DND-41 (cell line): ENCODE measurements at regions not wholly inside any gene's neighbourhood (a gene's known extent, or its start where the extent isn't known, plus 50 kb on each side); places are given as distances from the start of the nearest gene placed in this dataset.

ENCODE experiments used
- ATAC-seq: fragments of 200-7000 bp; cut with Tn5 transposase; 3 replicates; pipeline ENCODE4 v1.9.1; 2021; ENCODE audit warnings: low read depth; ENCODE audit not compliant: insufficient read depth
- DNase-seq: peaks from one replicate; pipeline ENCODE4 v3.0.0-alpha.2; 2020
- H2AFZ ChIP-seq: 2 replicates; pipeline ENCODE4 v1.6.0; 2012; ENCODE audit warnings: low read depth, low read length
- H3K27ac ChIP-seq: 2 replicates; pipeline ENCODE4 v1.5.1; 2012; ENCODE audit warnings: low read length, inconsistent platforms
- H3K27me3 ChIP-seq: fragments of 200-600 bp; sonication (generic); 2 replicates; pipeline ENCODE4 v1.6.0; 2012; ENCODE audit warnings: low read length, mild to moderate bottlenecking, inconsistent platforms; ENCODE audit not compliant: insufficient read depth, poor library complexity
- H3K36me3 ChIP-seq: 2 replicates; pipeline ENCODE4 v1.5.1; 2012; ENCODE audit warnings: low read length, inconsistent platforms; ENCODE audit not compliant: insufficient read depth
- H3K4me1 ChIP-seq: 2 replicates; pipeline ENCODE4 v1.5.1; 2012; ENCODE audit warnings: mild to moderate bottlenecking, low read length; ENCODE audit not compliant: insufficient read depth
- H3K4me2 ChIP-seq: 2 replicates; pipeline ENCODE4 v1.6.0; 2012; ENCODE audit warnings: mild to moderate bottlenecking, moderate library complexity, low read length, inconsistent platforms; ENCODE audit not compliant: insufficient read depth
- H3K4me3 ChIP-seq, 2 experiments: fragments of 200-600 bp in 1 of 2; shearing (Covaris generic) in 1 of 2; 2 replicates each; pipeline ENCODE4 v1.5.1; 2012 to 2016; ENCODE audit warnings: inconsistent platforms in 2 of 2, low read length in 2 of 2, mild to moderate bottlenecking in 2 of 2, low read depth in 1 of 2, moderate library complexity in 1 of 2
- H3K79me2 ChIP-seq: 2 replicates; pipeline ENCODE4 v1.6.0; 2012; ENCODE audit warnings: low read length, inconsistent platforms; ENCODE audit not compliant: insufficient read depth
- H3K9ac ChIP-seq: 2 replicates; pipeline ENCODE4 v1.6.0; 2012; ENCODE audit warnings: low read depth, mild to moderate bottlenecking, inconsistent platforms, low read length, moderate library complexity
- H3K9me3 ChIP-seq: 2 replicates; pipeline ENCODE4 v1.5.1; 2012; ENCODE audit warnings: low read length, moderate library complexity, mild to moderate bottlenecking, inconsistent platforms; ENCODE audit not compliant: insufficient read depth, severe bottlenecking
- H4K20me1 ChIP-seq: 2 replicates; pipeline ENCODE4 v1.6.0; 2012; ENCODE audit warnings: low read length; ENCODE audit not compliant: insufficient read depth
- CTCF ChIP-seq: IDR thresholded peaks from 2 replicates; pipeline ENCODE4 v1.5.1; 2012; ENCODE audit warnings: borderline replicate concordance, low read length, moderate library complexity, mild to moderate bottlenecking; ENCODE audit not compliant: poor library complexity, severe bottlenecking; ENCODE audit errors: extremely low read depth
- EZH2 ChIP-seq: IDR thresholded peaks from 3 replicates; pipeline ENCODE4 v1.6.1; 2012; ENCODE audit warnings: borderline replicate concordance, low read depth, mild to moderate bottlenecking, moderate library complexity, low read length, inconsistent platforms; ENCODE audit not compliant: severe bottlenecking

DNA sequence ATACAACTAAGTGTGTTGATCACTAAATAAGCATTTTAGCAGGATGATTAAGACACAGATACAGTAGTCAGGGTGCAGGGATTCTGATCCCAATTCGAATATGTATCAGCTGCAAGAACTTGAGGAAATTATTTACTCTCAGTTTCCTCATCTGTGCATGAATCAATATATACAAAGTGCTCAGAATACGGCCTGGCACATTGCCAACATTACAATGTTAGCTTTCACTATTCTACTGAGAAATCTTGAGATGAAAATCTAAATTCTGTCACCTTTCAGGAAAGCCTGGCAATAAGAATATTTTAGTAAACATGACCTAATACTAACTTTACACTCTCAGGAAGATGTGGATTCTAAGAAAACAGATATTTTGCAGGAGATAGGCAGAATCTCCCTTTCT is 1001.6 kb upstream of the IGFBP7 start:
- Histone ChIP-seq H3K4me3 (no peak overlapping the region), H2AFZ (no peak overlapping the region), H3K27ac (no peak overlapping the region), H4K20me1 (no peaks in the 10 kb centered on the region), H3K4me1 (no peaks in the 10 kb centered on the region), H3K9ac (no peak overlapping the region), H3K27me3 (no peaks in the 10 kb centered on the region), H3K36me3 (no peaks in the 10 kb centered on the region), H3K9me3 (no peaks in the 10 kb centered on the region), H3K79me2 (no peaks in the 10 kb centered on the region), H3K4me2 (no peak overlapping the region)
- TF ChIP-seq CTCF (no peak), EZH2 (no peak)
- ATAC-seq (no peak), DNase-seq (no peak)

GRCh38 chr4:58093352-58093751 is 983.2 kb upstream of the IGFBP7 start:
- H2AFZ ChIP-seq = no peak overlapping the region
- no peak overlapping the region for H3K27ac ChIP-seq
- no peak for TF ChIP-seq EZH2
- DNase-seq (no peak), ATAC-seq (no peak)
- H3K4me1 ChIP-seq = no peaks in the 10 kb centered on the region
- no peaks in the 10 kb centered on the region for H3K36me3 ChIP-seq
- no peak overlapping the region for H3K9ac ChIP-seq
- H4K20me1 ChIP-seq = no peaks in the 10 kb centered on the region
- no peak overlapping the region for H3K4me3 ChIP-seq
- no peaks in the 10 kb centered on the region for H3K9me3 ChIP-seq
- H3K27me3 ChIP-seq = no peaks in the 10 kb centered on the region
- H3K4me2 ChIP-seq = no peak overlapping the region
- H3K79me2 ChIP-seq = no peaks in the 10 kb centered on the region

GRCh38 chr4:58090539-58090938 is 980.4 kb upstream of the IGFBP7 start:
- ATAC-seq (no peak), DNase-seq (no peak)
- Histone ChIP-seq H3K27ac (no peak overlapping the region), H3K79me2 (no peaks in the 10 kb centered on the region), H3K4me2 (no peak overlapping the region), H2AFZ (no peak overlapping the region), H3K4me1 (no peaks in the 10 kb centered on the region), H3K36me3 (no peaks in the 10 kb centered on the region), H3K27me3 (no peaks in the 10 kb centered on the region), H3K4me3 (no peak overlapping the region), H4K20me1 (no peaks in the 10 kb centered on the region), H3K9ac (no peak overlapping the region), H3K9me3 (no peaks in the 10 kb centered on the region)
- no peak for TF ChIP-seq EZH2
- no peak for TF ChIP-seq CTCF

DNA sequence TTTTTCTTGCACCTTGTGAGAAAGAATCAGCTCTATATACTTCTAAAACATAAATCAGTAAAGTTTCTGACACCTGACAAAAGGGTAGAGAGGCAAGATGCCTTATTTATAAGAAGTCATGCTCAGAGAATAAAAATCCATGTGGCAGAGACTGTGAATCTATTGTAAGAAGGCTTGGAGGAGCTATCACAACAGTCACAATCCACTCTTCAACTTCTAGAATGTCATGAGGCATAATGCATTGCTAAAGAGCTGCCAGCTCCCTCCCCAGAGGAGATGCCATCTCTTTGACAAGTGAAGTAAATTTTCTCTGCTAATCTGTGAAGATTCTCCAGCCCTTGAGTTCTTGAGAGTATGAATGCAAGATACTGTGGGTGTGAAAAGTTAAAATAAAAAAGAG is 971.2 kb upstream of the IGFBP7 start:
- Histone ChIP-seq H3K4me3 (no peak overlapping the region), H3K36me3 (no peaks in the 10 kb centered on the region), H4K20me1 (no peaks in the 10 kb centered on the region), H3K9ac (no peak overlapping the region), H3K4me1 (no peaks in the 10 kb centered on the region), H2AFZ (no peak overlapping the region), H3K4me2 (no peak overlapping the region), H3K79me2 (no peaks in the 10 kb centered on the region), H3K27ac (no peak overlapping the region), H3K9me3 (no peaks in the 10 kb centered on the region), H3K27me3 (no peaks in the 10 kb centered on the region)
- ATAC-seq (no peak), DNase-seq (no peak)
- no peak for TF ChIP-seq EZH2
- no peak for TF ChIP-seq CTCF
